ENCODE measurements at regions not wholly inside any gene's neighbourhood (a gene's known extent, or its start where the extent isn't known, plus 50 kb on each side); places are given as distances from the start of the nearest gene placed in this dataset.

- Histone ChIP-seq H3K4me1 (ENCODE audit: insufficient read depth, low read length, poor library complexity, severe bottlenecking) (no peaks in the 10 kb centered on the region), H4K20me1 (ENCODE audit: insufficient read depth, low read length, poor library complexity, severe bottlenecking) (no peaks in the 10 kb centered on the region), H3K9me2 (replicated peaks; ENCODE audit: low read depth, low read length) (no peaks in the 10 kb centered on the region), H3K36me3 (ENCODE audit: insufficient read depth, low read length) (no peaks in the 10 kb centered on the region), H3K4me2 (ENCODE audit: low read depth, low read length, poor library complexity, severe bottlenecking) (no peak overlapping the region), H3K9me3 (ENCODE audit: insufficient read depth, low read depth, low read length) (no peaks in the 10 kb centered on the region), H2AFZ (ENCODE audit: low read length) (no peak overlapping the region), H3K4me3 (ENCODE audit: low read length, poor library complexity, severe bottlenecking) (no peak overlapping the region), H3K79me2 (ENCODE audit: insufficient read depth, low read length) (no peaks in the 10 kb centered on the region), H3K9ac (ENCODE audit: low read depth, low read length, poor library complexity, severe bottlenecking) (no peak overlapping the region), H3F3A (ENCODE audit: low read depth) (no peaks in the 10 kb centered on the region), H3K27me3 (ENCODE audit: insufficient read depth, low read length, poor library complexity, severe bottlenecking) (no peaks in the 10 kb centered on the region)
- no peak for TF ChIP-seq EZH2phosphoT487 (IDR thresholded peaks at IDR 0.05; ENCODE audit: borderline replicate concordance)
- no peak for TF ChIP-seq CTCF (conservative IDR thresholded peaks at IDR 0.05; ENCODE audit: low read length)
Measured at GRCh38 chr2:65992198-65992554, 442.7 kb upstream of the MEIS1 start.

GRCh38 chr2:65991381-65992197 is 443.3 kb upstream of the MEIS1 start:
- Histone ChIP-seq H3K4me1 (ENCODE audit: insufficient read depth, low read length, poor library complexity, severe bottlenecking) (no peaks in the 10 kb centered on the region), H3K4me3 (ENCODE audit: low read length, poor library complexity, severe bottlenecking) (no peak overlapping the region), H3K9ac (ENCODE audit: low read depth, low read length, poor library complexity, severe bottlenecking) (no peak overlapping the region), H3K9me3 (ENCODE audit: insufficient read depth, low read depth, low read length) (no peaks in the 10 kb centered on the region), H3K27me3 (ENCODE audit: insufficient read depth, low read length, poor library complexity, severe bottlenecking) (no peaks in the 10 kb centered on the region), H4K20me1 (ENCODE audit: insufficient read depth, low read length, poor library complexity, severe bottlenecking) (no peaks in the 10 kb centered on the region), H3K4me2 (ENCODE audit: low read depth, low read length, poor library complexity, severe bottlenecking) (no peak overlapping the region), H2AFZ (ENCODE audit: low read length) (no peak overlapping the region), H3K79me2 (ENCODE audit: insufficient read depth, low read length) (no peaks in the 10 kb centered on the region), H3K36me3 (ENCODE audit: insufficient read depth, low read length) (no peaks in the 10 kb centered on the region), H3K9me2 (replicated peaks; ENCODE audit: low read depth, low read length) (no peaks in the 10 kb centered on the region), H3F3A (ENCODE audit: low read depth) (no peaks in the 10 kb centered on the region)
- TF ChIP-seq CTCF (conservative IDR thresholded peaks at IDR 0.05; ENCODE audit: low read length) (no peak), EZH2phosphoT487 (IDR thresholded peaks at IDR 0.05; ENCODE audit: borderline replicate concordance) (no peak)

GRCh38 chr2:65985986-65986385 is 448.9 kb upstream of the MEIS1 start:
- Histone ChIP-seq H3K79me2 (ENCODE audit: insufficient read depth, low read length) (no peaks in the 10 kb centered on the region), H3K4me2 (ENCODE audit: low read depth, low read length, poor library complexity, severe bottlenecking) (no peak overlapping the region), H4K20me1 (ENCODE audit: insufficient read depth, low read length, poor library complexity, severe bottlenecking) (no peaks in the 10 kb centered on the region), H3K36me3 (ENCODE audit: insufficient read depth, low read length) (no peaks in the 10 kb centered on the region), H3K4me3 (ENCODE audit: low read length, poor library complexity, severe bottlenecking) (no peak overlapping the region), H3K4me1 (ENCODE audit: insufficient read depth, low read length, poor library complexity, severe bottlenecking) (no peaks in the 10 kb centered on the region), H2AFZ (ENCODE audit: low read length) (no peak overlapping the region), H3K9me2 (replicated peaks; ENCODE audit: low read depth, low read length) (no peaks in the 10 kb centered on the region), H3K27me3 (ENCODE audit: insufficient read depth, low read length, poor library complexity, severe bottlenecking) (no peaks in the 10 kb centered on the region), H3K9me3 (ENCODE audit: insufficient read depth, low read depth, low read length) (no peaks in the 10 kb centered on the region), H3F3A (ENCODE audit: low read depth) (no peaks in the 10 kb centered on the region), H3K9ac (ENCODE audit: low read depth, low read length, poor library complexity, severe bottlenecking) (no peak overlapping the region)
- no peak for TF ChIP-seq EZH2phosphoT487 (IDR thresholded peaks at IDR 0.05; ENCODE audit: borderline replicate concordance)
- no peak for TF ChIP-seq CTCF (conservative IDR thresholded peaks at IDR 0.05; ENCODE audit: low read length)

All from Loucy (cell line).